IPS DF 4.7 (cell line): ENCODE measurements at regions not wholly inside any gene's neighbourhood (a gene's known extent, or its start where the extent isn't known, plus 50 kb on each side); places are given as distances from the start of the nearest gene placed in this dataset.
"Not testable (repeated sequence)": the region's sequence is repeated elsewhere in the genome, so short reads cannot be mapped to it uniquely, and the experiment has no call there.

Source experiments
- DNase-seq: peaks from one replicate; pipeline ENCODE4 v3.0.0-alpha.2; 2013; ENCODE audit warnings: low spot score; ENCODE audit errors: extremely low read depth

DNA sequence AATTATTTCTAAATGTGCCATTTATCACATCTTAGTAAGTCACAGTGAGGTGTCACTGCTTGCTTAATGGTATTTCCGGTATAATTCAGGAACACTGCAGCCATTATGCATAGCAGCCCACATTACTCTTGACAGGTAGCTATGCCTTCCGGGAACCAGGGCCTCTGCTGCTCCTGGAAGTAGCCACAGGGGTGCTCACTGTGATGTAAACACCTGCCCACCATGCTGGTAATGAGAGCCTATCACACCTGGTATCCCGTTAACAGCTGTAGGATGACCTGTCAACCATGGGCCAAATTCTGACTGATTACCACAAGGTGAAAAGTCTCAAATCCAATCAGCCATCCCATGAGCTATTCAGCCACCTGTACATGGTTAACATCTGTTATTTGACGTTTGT lies 647.0 kb upstream of the NXPH2 start:
- DNase-seq = peak; percentile 5

DNA sequence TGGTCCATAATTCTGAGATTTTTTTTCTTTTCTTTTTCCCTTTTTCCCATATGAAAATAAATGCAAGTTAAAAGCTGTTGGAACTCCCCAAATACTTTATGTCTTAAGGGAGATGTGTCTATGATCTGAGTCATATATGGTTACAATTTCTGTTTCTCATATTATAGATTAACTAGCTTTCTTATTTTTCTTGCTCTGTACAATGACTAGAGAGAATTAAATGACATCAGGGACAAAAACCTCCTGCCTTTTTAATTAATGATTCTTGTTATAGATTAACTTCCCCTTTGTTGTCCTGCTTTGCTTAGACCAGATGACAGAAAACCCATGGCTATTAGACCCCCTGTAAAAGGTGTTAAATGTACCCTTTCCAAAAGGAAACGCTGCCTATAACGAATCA lies 643.9 kb upstream of the NXPH2 start:
- DNase-seq = no peak

DNA sequence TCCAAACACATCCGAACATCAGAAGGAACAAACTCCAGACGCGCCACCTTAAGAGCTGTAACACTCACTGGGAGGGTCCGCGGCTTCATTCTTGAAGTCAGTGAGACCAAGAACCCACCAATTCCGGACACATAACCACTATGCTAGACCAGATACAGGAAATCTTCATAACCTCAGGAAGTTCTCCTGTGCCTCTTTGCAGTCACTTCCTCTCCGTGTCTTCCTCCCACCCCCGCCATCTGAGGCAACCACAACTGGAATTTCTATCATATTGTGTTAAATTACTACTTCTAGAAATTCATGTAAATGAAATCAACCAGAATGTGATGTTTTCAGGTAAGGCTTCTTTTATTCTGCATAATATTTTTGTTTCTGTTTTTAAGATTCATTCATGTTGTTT lies 631.0 kb upstream of the NXPH2 start:
- DNase-seq = no peak

DNA sequence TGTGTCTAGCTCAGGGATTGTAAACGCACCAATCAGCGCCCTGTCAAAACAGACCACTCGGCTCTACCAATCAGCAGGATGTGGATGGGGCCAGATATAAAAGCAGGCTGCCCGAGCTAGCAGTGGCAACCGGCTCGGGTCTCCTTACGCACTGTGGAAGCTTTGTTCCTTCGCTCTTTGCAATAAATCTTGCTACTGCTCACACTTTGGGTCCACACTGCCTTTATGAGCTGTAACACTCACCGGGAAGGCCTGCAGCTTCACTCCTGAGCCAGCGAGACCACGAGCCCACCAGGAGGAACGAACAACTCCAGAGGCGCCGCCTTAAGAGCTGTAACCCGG lies 630.6 kb upstream of the NXPH2 start:
- not testable (repeated sequence) for DNase-seq

DNA sequence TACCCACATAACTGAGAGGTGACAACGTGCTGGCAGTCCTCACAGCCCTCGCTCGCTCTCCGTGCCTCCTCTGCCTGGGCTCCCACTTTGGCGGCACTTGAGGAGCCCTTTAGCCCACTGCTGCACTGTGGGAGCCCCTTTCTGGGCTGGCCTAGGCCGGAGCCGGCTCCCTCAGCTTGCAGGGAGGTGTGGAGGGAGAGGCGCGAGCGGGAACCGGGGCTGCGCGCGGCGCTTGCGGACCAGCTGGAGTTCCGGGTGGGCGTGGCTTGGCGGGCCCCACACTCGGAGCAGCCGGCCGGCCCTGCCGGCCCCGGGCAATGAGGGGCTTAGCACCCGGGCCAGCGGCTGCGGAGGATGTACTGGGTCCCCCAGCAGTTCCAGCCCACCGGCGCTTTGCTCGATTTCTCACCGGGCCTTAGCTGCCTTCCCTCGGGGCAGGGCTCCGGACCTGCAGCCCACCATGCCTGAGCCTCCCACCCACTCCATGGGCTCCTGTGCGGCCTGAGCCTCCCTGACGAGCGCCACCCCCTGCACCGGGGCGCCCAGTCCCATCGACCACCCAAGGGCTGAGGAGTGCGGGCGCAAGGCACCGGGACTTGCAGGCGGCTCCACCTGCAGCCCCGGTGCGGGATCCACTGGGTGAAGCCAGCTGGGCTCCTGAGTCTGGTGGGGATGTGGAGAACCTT lies 630.1 kb upstream of the NXPH2 start:
- not testable (repeated sequence) for DNase-seq

DNA sequence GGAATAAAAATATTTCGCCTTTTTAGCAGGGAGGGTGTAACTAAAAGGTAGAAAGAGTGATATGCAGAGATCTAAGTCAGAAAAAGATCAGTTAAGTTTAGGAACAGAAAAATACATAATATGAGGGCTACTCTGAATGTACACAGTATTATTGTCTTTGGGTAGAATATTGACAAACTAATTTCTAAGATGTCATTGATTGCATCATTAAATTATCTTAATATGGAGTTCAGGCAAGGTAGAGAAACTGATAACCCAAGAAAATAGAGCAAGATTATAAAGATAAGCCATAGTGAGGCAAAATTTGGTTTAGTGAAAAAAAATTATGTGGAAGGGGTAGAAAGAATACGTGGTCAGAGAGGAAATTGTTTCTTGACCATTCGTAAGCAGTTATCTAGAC lies 629.0 kb upstream of the NXPH2 start:
- DNase-seq = no peak

DNA sequence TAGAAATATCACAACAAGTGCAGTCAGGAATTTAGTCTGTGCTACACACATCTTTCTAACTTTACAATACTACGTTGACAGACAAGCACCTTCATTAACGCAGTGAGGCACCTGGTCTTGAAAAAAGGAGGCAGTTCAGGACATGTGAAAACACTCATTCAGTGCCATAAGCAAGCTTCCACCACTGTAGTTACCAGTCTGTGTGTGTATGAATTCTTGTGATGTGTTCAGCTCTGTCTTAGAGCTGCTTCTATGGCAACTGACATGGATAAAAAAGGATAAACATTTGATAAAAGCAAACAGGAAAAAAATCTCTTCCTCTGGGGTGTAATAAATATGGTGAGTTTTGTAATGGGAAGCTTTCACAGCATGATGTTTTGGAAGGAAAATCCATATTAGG lies 623.8 kb upstream of the NXPH2 start:
- no peak for DNase-seq

DNA sequence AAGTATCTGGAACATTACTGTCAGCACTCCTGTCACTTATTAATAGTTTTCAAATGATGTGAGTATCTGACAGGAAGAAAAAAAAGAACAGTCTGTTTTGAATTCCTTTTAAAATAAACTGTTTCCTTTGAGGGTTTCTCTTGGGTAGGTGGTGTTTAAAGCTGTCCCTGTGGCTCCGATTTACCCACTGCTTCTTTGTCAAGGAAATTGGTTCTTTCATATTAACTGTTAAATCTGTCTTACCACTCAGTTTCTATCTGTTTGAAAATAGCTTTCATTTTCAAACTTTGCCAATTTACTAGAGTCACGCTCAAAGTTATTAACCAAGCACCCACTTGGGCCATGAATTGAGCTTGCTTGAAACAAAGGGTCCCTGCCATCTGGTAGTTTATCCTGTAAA lies 614.6 kb upstream of the NXPH2 start:
- no peak for DNase-seq

DNA sequence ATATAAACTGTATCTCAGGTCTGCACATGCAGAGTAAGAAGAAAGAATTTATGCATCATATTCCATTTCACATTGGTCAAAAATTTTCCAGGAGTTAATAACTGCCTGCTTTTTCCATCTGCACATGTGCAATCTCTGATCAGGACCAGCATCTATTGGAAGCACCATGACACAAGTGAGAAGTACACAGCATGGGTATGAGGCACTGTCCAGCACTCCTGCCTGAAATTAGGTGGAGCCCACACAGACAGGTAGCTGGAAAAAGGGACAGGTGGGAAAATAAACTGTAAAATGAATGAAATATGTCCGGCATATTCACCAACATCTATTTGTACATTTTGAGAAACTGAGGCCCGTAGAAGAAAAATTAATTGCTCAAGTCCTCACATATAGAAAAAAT lies 609.2 kb upstream of the NXPH2 start:
- DNase-seq = no peak

DNA sequence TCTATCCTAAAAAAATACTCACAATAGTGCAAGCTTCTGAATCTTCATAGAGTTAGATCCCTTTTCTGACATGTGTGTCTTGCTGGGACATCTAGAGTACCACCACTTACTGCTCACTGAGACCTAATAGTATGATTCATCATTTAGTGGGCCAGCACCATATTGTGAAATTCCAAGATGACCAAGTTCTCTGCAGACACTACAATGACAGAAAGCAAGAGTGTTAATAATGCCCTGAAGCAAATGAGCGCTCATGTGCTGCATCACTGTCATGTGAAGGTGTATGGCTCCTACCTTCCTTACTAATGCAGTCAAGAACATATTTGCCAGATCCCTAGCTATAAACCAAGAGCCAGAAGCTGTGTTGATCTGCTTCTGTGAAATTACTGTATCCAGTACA lies 606.2 kb upstream of the NXPH2 start:
- no peak for DNase-seq

DNA sequence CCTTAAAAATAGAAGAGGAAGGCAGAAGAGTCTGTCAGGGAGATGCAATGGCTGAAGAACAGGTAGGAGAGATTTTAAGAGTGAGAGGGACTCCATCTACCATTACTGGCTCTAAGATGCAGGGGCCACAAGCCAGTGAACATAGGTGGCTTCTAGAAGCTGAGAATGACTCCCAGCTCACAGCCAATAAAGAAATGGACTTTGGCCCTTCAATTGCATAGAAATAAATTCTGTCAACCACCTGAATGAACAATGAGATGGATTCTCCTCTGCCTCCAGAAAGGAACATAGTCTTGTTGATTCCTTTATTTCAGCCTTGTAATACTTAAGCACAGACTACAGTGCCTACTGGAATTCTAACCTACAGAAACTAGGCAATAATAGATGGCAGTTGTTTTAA lies 603.3 kb upstream of the NXPH2 start:
- no peak for DNase-seq

DNA sequence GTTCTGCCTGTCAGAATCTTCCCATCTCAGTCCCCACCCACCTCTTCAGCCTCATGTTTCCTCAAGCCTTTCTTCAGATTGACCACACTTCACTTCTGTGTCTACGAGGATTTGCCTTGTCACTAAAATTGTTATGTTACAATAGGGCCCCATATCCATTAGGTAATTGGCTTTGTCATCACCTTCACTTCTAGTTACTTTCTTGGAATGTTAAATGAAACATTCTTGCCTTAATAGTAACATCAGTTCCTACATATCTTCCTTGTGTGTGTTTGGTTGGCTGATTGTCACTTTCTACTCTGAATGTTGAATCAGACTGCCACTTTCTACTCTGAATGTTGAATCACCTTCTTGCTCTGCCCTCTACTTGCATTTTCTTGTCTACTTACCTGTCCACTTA lies 599.9 kb upstream of the NXPH2 start:
- no peak for DNase-seq

DNA sequence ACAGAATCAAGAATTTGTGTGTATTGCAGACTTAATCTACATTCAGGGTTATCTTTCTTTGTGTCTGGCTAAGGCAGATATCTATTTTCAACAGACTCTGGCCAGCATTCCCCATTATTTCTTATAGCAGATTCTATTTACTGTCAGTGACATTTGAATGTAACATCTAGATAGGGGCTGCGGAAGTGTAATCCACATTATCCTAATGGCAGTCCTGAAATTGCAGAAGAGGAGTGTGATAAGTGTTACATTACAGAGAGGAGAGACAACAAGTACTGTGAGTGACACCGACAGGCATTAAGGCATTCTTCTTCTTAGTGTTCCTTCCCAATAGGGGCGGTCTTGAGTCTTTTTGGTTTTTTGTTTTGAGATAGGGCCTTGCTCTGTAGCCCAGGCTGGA lies 598.2 kb upstream of the NXPH2 start:
- no peak for DNase-seq

DNA sequence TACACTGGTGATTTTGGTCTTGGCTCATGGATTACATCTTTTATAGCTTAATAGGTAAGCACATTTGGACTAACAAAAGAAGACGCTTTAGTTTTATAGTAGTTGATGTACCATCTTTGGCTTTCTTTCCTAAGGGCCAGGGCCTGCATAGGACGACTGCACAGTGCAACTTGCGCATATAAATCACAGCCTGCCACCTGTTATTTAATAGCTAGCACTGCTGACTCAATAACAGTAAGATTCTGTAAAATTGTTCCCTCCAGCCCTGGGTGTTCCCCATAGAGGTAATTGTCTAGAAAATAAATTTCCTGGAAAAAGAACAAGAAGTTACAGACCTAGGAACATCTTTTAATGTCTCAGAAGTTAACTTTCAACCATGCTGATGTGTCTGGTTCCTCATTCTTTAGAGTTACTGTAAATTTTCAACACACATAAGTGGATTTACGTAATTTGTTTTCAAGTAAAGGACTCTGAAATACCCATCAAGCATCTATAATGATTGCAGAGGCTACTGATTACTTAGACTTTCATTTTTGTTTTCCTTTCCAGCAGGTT lies 594.2 kb upstream of the NXPH2 start:
- no peak for DNase-seq

DNA sequence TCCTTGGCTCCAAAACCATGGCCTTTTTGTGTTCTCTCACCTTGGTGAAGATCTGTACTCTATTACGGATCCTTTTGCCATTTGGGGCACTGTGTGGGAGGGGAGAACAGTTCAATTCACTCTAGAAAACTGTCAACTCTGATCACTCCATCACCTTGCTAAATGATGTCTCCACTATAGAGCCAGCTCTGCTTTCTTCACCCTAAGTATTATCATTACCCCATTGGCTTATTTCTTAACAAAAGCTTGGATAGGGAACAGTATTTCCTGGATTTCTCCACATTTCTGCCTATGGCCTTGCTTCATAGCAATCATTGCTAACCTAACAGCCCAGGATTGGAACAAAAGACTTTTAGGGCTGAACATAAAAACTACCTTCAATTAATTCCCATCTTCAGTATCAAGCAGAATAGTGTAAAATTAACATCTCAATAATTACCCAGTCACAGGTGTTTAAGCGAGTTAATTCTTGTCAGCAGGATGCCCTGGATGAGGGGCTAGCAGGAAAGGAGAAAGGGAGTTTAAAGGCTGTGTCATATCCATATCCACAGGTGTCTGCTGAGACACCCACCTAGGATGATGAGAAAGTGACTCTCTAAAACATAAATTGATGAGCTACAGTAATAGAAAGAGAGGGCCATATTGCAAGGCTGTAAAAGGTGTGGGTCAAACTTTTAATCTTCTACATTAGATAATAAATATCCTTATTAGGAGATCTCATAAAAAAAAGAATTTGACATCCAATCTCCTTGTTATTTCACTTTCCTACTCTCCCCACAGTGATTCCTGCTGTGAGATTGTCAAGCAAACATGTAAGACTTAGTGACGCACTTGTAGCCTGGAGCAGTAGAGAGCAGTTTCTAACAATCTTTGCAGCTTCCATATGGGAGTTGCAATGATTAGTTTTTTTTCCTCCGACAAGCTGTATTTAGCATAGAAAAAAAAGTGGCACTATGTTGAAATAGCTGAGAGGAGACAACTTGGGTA lies 589.5 kb upstream of the NXPH2 start:
- DNase-seq = peak; percentile 44

DNA sequence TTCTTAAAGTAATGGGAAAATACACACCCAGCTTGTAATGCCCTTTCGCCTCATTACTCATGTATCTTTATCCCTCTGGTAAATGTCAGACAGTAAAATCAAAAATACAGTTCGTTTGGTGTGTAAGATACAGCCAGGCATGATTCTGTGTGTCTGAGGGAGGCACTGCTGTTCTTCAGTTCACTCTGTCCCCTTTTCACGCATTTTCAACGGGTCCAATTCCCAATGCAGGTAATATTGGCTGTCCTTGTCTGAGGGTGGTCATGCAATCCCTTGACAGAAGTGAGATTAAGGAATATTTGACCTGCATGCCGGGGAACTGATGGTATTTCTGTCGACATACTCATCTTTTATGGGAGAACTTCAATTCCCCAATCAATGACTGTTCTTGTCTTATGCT lies 587.2 kb upstream of the NXPH2 start:
- DNase-seq = no peak

DNA sequence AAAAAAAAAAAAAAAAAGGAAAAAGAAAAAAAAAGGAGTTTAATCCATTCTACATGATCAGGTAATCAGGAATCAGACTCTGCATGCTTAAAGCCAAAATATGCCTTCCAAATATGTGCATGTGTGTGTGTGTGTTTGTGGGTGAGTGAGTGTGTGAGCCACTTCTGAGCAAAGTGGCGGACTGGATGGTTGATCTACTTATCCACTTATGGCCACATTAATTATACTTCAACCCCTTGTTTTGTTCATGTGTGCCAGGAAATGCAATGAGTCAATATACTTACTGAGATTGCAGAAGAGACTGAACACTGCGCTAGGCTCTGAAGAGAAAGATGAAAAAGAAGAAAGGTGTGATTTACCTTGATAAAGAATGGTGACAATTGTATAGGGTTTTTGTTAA lies 586.5 kb upstream of the NXPH2 start:
- no peak for DNase-seq

DNA sequence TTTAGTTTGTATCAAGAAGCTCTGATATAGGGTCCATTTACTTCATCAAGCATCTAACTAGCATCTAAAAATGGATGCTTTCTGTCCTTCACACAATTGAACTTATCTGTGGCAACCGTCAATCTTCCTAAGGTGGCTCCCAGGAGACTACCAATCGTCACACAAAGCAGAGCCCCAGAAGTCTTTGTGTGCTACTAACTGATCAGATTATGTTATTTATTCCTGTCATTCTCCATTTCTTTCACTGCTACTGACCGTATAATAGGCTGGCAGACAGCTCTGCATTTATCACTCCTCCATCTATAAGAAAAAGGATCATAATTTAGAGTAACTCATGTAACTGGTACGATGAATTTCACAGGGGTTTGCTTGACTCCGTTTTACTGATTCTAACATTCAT lies 585.0 kb upstream of the NXPH2 start:
- no peak for DNase-seq

DNA sequence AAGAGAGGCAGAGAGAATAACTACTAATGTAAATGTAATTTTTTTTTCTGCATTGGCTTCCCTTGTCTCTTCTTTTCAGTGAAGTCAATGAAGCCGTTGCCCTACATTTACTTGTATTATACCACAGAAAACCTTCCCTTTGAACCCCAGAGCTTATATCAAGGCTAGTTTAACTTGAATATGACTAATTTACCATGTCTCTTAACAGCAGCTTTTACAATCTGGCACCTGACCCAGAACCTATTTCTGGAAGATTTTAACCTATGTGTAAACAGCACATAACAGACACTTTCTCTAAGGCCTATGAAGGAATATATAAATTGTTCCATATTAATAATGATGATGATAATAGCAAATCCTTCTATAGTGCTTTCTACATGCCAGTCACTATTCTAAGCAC lies 580.5 kb upstream of the NXPH2 start:
- DNase-seq = no peak

DNA sequence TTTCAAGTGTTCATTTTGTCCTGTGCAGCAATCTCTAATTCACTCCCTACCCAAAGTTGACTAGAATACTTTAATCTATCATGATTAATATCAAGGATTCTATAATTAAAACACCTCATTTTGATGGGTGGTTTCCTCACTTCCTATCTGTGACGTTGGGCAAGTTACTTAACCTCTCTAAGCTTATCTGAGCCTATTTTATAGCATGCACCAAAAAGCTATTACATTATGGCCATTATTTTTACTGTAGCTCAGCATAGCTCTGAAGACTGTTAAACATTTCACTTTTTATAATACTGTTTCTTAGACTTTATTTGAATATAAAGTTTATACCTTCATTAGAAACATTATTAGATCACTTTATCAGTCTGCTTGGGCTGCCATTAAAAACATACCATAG lies 579.6 kb upstream of the NXPH2 start:
- no peak for DNase-seq

DNA sequence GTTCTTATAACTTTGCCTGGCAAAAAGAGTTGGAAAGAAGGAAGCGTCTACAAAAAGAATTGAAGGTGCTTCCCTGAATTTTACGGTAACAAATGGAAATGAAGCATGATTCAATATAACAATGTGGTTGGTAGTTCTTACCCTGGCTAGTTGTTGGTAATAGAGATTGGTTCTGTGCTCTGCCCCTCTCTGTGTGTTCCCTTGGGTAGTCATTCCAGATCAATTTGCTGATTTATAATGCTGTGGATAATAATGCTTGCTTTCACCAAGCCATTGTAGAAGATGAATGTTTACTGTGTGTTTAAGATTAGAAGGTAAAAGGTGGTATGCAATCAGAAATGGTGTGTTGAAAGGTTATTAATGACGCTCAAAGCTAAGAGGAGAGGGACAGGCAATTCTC lies 577.8 kb upstream of the NXPH2 start:
- DNase-seq = no peak

DNA sequence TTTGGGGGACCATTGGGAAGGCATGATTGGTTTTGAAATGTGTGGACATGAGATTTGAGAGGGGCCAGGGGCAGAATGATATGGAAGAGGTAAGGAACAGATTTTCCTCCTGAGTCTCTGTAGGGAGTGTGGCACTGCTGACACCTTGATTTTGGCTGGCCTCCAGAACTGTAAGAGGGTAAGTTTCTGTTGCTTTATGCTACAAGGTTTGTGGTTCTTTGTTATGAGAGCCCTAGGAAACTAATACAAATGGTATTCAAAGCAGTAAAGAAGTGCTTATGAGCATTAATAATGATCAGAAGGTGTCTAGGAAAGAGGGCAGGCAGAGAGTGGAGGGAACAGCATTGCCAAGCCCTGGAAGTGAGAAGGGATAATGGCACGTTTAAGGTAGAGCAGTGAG lies 574.3 kb upstream of the NXPH2 start:
- no peak for DNase-seq

DNA sequence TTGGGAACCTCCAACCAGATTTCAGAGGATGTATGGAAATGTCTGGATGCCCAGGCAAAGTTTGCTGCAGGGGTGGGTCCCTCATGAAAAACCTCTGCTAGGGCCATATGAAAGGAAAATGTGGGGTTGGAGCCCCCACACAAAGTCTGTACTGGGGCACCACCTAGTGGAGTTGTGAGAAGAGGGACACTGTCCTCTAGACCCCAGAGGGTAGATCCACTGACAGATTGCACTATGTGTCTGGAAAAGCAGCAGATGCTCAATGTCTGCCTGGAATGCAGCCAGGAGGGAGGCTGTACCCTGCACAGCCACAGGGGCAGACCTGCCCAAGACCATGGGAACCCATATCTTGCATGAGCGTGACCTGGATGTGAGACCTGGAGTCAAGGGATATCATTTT lies 573.7 kb upstream of the NXPH2 start:
- no peak for DNase-seq
